IMR-90 (cell line): ENCODE measurements at regions not wholly inside any gene's neighbourhood (a gene's known extent, or its start where the extent isn't known, plus 50 kb on each side); places are given as distances from the start of the nearest gene placed in this dataset.

Experiments
- ATAC-seq: fragments of 200-7000 bp; cut with Tn5 transposase; 2 replicates; pipeline ENCODE4 v1.9.1; 2020; ENCODE audit warnings: low read depth, mild to moderate bottlenecking, moderate library complexity
- BruUV-seq: library from RNA; stranded (reverse); fragments of 400-500 nt; replicated peaks from 2 replicates; lab custom pipeline; 2021; lab: Mats Ljungman, UMichigan
- CTCF ChIA-PET: fragments of 300-600 bp; formaldehyde crosslinking; extraction: SDS; loops from one replicate; lab custom pipeline; 2021; ENCODE audit warnings: antibody characterized with exemption; lab: Yijun Ruan, JAX
- POLR2A ChIA-PET: fragments of 300-600 bp; sonication (Branson Sonifier 250); formaldehyde crosslinking; loops from one replicate; lab custom pipeline; 2022; ENCODE audit warnings: antibody characterized with exemption; ENCODE audit not compliant: unreplicated experiment; lab: Charles Lee
- DNase-seq: peaks from one replicate; pipeline ENCODE4 v3.0.0; 2013
- H2AFZ ChIP-seq: replicated peaks from 2 replicates; pipeline ENCODE3; 2013; ENCODE audit warnings: low read length, mild to moderate bottlenecking; ENCODE audit not compliant: poor library complexity
- H2AK5ac ChIP-seq: 2 replicates; pipeline ENCODE4 v1.6.1; 2013; ENCODE audit warnings: low read depth, low read length, inconsistent platforms
- H2AK9ac ChIP-seq: replicated peaks from 2 replicates; pipeline ENCODE3; 2013; ENCODE audit warnings: mild to moderate bottlenecking, low read depth, low read length, moderate library complexity; ENCODE audit not compliant: poor library complexity
- H2BK120ac ChIP-seq: 2 replicates; pipeline ENCODE4 v1.6.1; 2013; ENCODE audit warnings: low read depth, low read length, inconsistent platforms
- H2BK15ac ChIP-seq: 3 replicates; pipeline ENCODE4 v1.6.1; 2013; ENCODE audit warnings: low read depth, low read length, inconsistent platforms
- H2BK20ac ChIP-seq: 2 replicates; pipeline ENCODE4 v1.6.1; 2013; ENCODE audit warnings: low read depth, mild to moderate bottlenecking, inconsistent platforms, low read length, moderate library complexity
- H2BK5ac ChIP-seq: 2 replicates; pipeline ENCODE4 v1.6.1; 2013; ENCODE audit warnings: mild to moderate bottlenecking, low read depth, low read length, inconsistent platforms; ENCODE audit not compliant: poor library complexity, severe bottlenecking
- H3K14ac ChIP-seq: replicated peaks from 2 replicates; pipeline ENCODE4 v1.6.1; 2013; ENCODE audit warnings: low read depth, low read length, inconsistent platforms
- H3K18ac ChIP-seq: 2 replicates; pipeline ENCODE4 v1.6.1; 2013; ENCODE audit warnings: low read depth, low read length, control low read depth
- H3K23ac ChIP-seq: 2 replicates; pipeline ENCODE4 v1.6.1; 2013; ENCODE audit warnings: low read depth, low read length, inconsistent platforms
- H3K27ac ChIP-seq: 2 replicates; pipeline ENCODE4 v1.5.1; 2013; ENCODE audit warnings: mild to moderate bottlenecking, control low read depth, low read length; ENCODE audit not compliant: insufficient read depth
- H3K27me3 ChIP-seq: 2 replicates; pipeline ENCODE4 v1.6.1; 2013; ENCODE audit warnings: low read length; ENCODE audit not compliant: control insufficient read depth, insufficient read depth
- H3K36me3 ChIP-seq: 2 replicates; pipeline ENCODE4 v1.6.1; 2013; ENCODE audit warnings: low read length, mixed read lengths; ENCODE audit not compliant: control insufficient read depth, insufficient read depth
- H3K4ac ChIP-seq: 2 replicates; pipeline ENCODE4 v1.6.1; 2013; ENCODE audit warnings: low read depth, low read length, inconsistent platforms
- H3K4me1 ChIP-seq: 2 replicates; pipeline ENCODE4 v1.6.1; 2013; ENCODE audit warnings: low read length, mixed read lengths; ENCODE audit not compliant: control insufficient read depth, insufficient read depth
- H3K4me2 ChIP-seq: 2 replicates; pipeline ENCODE4 v1.6.1; 2013; ENCODE audit warnings: low read depth, mild to moderate bottlenecking, control low read depth, low read length, moderate library complexity
- H3K4me3 ChIP-seq: 2 replicates; pipeline ENCODE4 v1.5.1; 2013; ENCODE audit warnings: low read depth, mild to moderate bottlenecking, control low read depth, low read length, moderate library complexity; ENCODE audit not compliant: insufficient read depth
- H3K56ac ChIP-seq: 2 replicates; pipeline ENCODE4 v1.6.1; 2013; ENCODE audit warnings: low read length, inconsistent platforms; ENCODE audit not compliant: insufficient read depth; ENCODE audit errors: extremely low read depth
- H3K79me1 ChIP-seq, 2 experiments: 2 replicates each; pipeline ENCODE4 v1.6.1; 2013; ENCODE audit warnings: low read length in 2 of 2, inconsistent platforms in 1 of 2, low read depth in 1 of 2
- H3K9ac ChIP-seq: 2 replicates; pipeline ENCODE4 v1.6.1; 2013; ENCODE audit warnings: low read depth, low read length, control low read depth
- H3K9me1 ChIP-seq: 2 replicates; pipeline ENCODE4 v1.6.1; 2013; ENCODE audit warnings: low read length, inconsistent platforms; ENCODE audit not compliant: insufficient read depth
- H3K9me3 ChIP-seq: 2 replicates; pipeline ENCODE4 v1.6.1; 2013; ENCODE audit warnings: low read length; ENCODE audit not compliant: control insufficient read depth, insufficient read depth
- H4K20me1 ChIP-seq: 2 replicates; pipeline ENCODE4 v1.6.1; 2013; ENCODE audit warnings: low read length, inconsistent platforms; ENCODE audit not compliant: insufficient read depth
- H4K5ac ChIP-seq: 2 replicates; pipeline ENCODE4 v1.6.1; 2013; ENCODE audit warnings: mild to moderate bottlenecking, low read depth, low read length, control low read depth
- H4K8ac ChIP-seq, 2 experiments: 2 replicates each; pipeline ENCODE4 v1.6.1; 2013; ENCODE audit warnings: low read depth in 2 of 2, low read length in 2 of 2, control low read depth in 1 of 2, inconsistent platforms in 1 of 2
- H4K91ac ChIP-seq: 2 replicates; pipeline ENCODE4 v1.6.1; 2013; ENCODE audit warnings: low read depth, low read length, inconsistent platforms; ENCODE audit not compliant: insufficient read depth
- BHLHE40 ChIP-seq: fragments of 150-350 bp; IDR thresholded peaks from 2 replicates; pipeline ENCODE4 v1.6.1; 2016; ENCODE audit warnings: mild to moderate bottlenecking, low read depth, low read length
- CHD1 ChIP-seq: IDR thresholded peaks from 2 replicates; pipeline ENCODE4 v1.6.1; 2012; ENCODE audit warnings: low read depth, low read length, improper control_type of control experiment
- MAZ ChIP-seq: IDR thresholded peaks from 2 replicates; pipeline ENCODE4 v1.6.1; 2012; ENCODE audit warnings: low read depth, mild to moderate bottlenecking, low read length, improper control_type of control experiment, moderate library complexity, borderline replicate concordance
- RAD21 ChIP-seq: IDR thresholded peaks from 2 replicates; pipeline ENCODE4 v1.6.1; 2012; ENCODE audit warnings: low read length, improper control_type of control experiment
- WGBS, 2 experiments: methylation state at CpG; one replicate each; pipeline versions ENCODE4 v1.1.5 to v1.1.7; 2013; ENCODE audit warnings: missing lambda C conversion rate in 2 of 2; ENCODE audit not compliant: insufficient read length in 1 of 2; ENCODE audit errors: extremely low coverage in 2 of 2; 5-methylcytosine and 5-hydroxymethylcytosine counted together
- dilution Hi-C: fragments of 300-500 bp; cut with HindIII; formaldehyde crosslinking; loops from one replicate; pipeline ENCODE4 v1.14.3; 2018; ENCODE audit warnings: low sequenced_read_pairs; ENCODE audit not compliant: unreplicated experiment
- in situ Hi-C: fragments of 300-500 bp; cut with MboI; formaldehyde crosslinking; loops from 3 replicates; pipeline ENCODE4 v1.14.3; 2019; ENCODE audit warnings: low sequenced_read_pairs, inconsistent platforms, mixed read lengths
- intact Hi-C: fragments of 100-400 bp; cut with micrococcal nuclease; formaldehyde crosslinking; loops from 2 replicates; pipeline ENCODE4 v1.10.0; 2022
- TF ChIP-seq, protein P1 (sequence below): fragments of 150-350 bp; IDR thresholded peaks from 2 replicates; pipeline ENCODE4 v1.6.1; 2016; ENCODE audit warnings: low read depth, mild to moderate bottlenecking, low read length, moderate library complexity, borderline replicate concordance

GRCh38 chr7:124456286-124456685 is 309.3 kb downstream of the GPR37 start:
- DNase-seq (no peak), ATAC-seq (no peak)
- Histone ChIP-seq H3K4ac (peak overlapping the region; percentile 22; the same call in 1 of the 2 replicates), H3K56ac (no peak overlapping the region), H2BK15ac (peak overlapping the region; percentile 47; the same call in 2 of the 3 replicates), H2AFZ (no peak overlapping the region), H2AK9ac (no peak overlapping the region), H4K5ac (peak overlapping the region; percentile 12; the same call in 1 of the 2 replicates), H4K91ac (0 out of 2 replicates have a peak overlapping the region, but pooled peaks have one; percentile 10), H3K36me3 (no peaks in the 10 kb centered on the region), H3K4me2 (no peak overlapping the region), H3K14ac (0 out of 2 replicates have a peak overlapping the region, but pooled peaks have one; percentile 31), H3K9me3 (no peaks in the 10 kb centered on the region), H2BK120ac (peak overlapping the region; percentile 59; the same call in 1 of the 2 replicates), H3K9ac (no peak overlapping the region), H3K9me1 (peaks cover 3% of the 10 kb centered on the region; the same call in 1 of the 2 replicates), H2BK20ac (peak overlapping the region; percentile 59; the same call in 1 of the 2 replicates), H3K4me1 (peaks cover 13% of the 10 kb centered on the region), H3K79me1 (no peaks in the 10 kb centered on the region; a peak in 1 of 4 replicates), H4K8ac (no peak overlapping the region), H3K27ac (no peak overlapping the region), H2BK5ac (no peak overlapping the region), H4K20me1 (no peaks in the 10 kb centered on the region), H3K4me3 (no peak overlapping the region), H3K23ac (no peak overlapping the region), H3K18ac (peak overlapping the region; percentile 20; the same call in 1 of the 2 replicates), H2AK5ac (peak overlapping the region; percentile 56; the same call in 1 of the 2 replicates), H3K27me3 (no peaks in the 10 kb centered on the region)
- no TSS peak for BruUV-seq
- CTCF ChIA-PET: interaction anchor here (1.7 kb wide), 1 partner anchor 310 kb away, joined by 5 read pairs; the partner anchor contains the start of gene GPR37
- POLR2A ChIA-PET: no interaction called here
- TF ChIP-seq RAD21 (no peak), MAZ (no peak), CHD1 (no peak), BHLHE40 (no peak)
- TF ChIP-seq, protein P1, sequence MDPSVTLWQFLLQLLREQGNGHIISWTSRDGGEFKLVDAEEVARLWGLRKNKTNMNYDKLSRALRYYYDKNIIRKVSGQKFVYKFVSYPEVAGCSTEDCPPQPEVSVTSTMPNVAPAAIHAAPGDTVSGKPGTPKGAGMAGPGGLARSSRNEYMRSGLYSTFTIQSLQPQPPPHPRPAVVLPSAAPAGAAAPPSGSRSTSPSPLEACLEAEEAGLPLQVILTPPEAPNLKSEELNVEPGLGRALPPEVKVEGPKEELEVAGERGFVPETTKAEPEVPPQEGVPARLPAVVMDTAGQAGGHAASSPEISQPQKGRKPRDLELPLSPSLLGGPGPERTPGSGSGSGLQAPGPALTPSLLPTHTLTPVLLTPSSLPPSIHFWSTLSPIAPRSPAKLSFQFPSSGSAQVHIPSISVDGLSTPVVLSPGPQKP: no peak
- in situ Hi-C loops (no loop called here), intact Hi-C loops (loop anchor here (10.0 kb wide), 1 partner anchor 381 kb away; no protein-coding TSS in a partner anchor), dilution Hi-C loops (no loop called here)
- no CpG with 5 or more reads among the region's 3 CpGs for whole genome bisulfite sequencing, 2 experiments
